OCI-LY1 (cell line): ENCODE measurements at regions not wholly inside any gene's neighbourhood (a gene's known extent, or its start where the extent isn't known, plus 50 kb on each side); places are given as distances from the start of the nearest gene placed in this dataset.

Source experiments
- CTCF ChIP-seq: fragments of 200-600 bp; sonication (generic), shearing (Covaris generic); IDR thresholded peaks from 2 replicates; pipeline ENCODE4 v1.5.1; 2017; ENCODE audit warnings: mild to moderate bottlenecking, antibody characterized with exemption, low read length, moderate library complexity, mixed read lengths
- EZH2 ChIP-seq: fragments of 200-600 bp; sonication (generic), shearing (Covaris generic); IDR thresholded peaks from 2 replicates; pipeline ENCODE4 v1.8.0; 2017; ENCODE audit warnings: borderline replicate concordance, mixed run types, mild to moderate bottlenecking, antibody characterized with exemption, low read length, moderate library complexity, mixed read lengths

DNA sequence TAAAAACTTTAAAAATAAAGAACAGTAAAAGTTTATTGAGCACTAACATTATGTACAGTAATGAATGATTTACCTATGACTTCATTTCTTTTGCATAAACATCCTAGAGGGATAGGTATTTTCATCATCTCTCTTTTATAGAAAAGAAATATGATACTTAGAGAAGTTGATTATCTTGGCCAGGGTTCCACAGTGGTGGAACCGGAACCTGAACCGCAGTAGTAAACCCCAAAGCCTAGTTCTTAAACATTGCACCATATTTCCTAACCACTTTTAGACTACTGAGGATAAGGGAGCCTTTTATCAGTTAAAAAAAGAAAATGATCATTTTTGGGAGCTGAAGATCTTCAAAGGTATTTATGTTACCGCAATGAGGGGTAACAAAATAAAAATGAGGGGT, 205.7 kb upstream of the SGCD start:
- TF ChIP-seq CTCF (no peak), EZH2 (no peak)
